HEK293T (cell line): ENCODE measurements at regions not wholly inside any gene's neighbourhood (a gene's known extent, or its start where the extent isn't known, plus 50 kb on each side); places are given as distances from the start of the nearest gene placed in this dataset.

Source experiments
- CTCF ChIA-PET: fragments of 350-600 bp; formaldehyde crosslinking; extraction: SDS; loops from one replicate; lab custom pipeline; 2021; ENCODE audit warnings: antibody characterized with exemption, inconsistent platforms; lab: Yijun Ruan, JAX
- POLR2A ChIA-PET: fragments of 350-600 bp; formaldehyde crosslinking; extraction: SDS; loops from one replicate; lab custom pipeline; 2020; ENCODE audit warnings: antibody characterized with exemption, inconsistent platforms; lab: Yijun Ruan, JAX
- DNase-seq: peaks from one replicate; pipeline ENCODE4 v3.0.0; 2012; ENCODE audit warnings: mixed read lengths; ENCODE audit errors: extremely low spot score
- ARNT ChIP-seq: fragments of 450-650 bp; IDR thresholded peaks from 2 replicates; pipeline ENCODE4 v1.6.1; 2017; ENCODE audit warnings: mild to moderate bottlenecking
- BHLHE40 ChIP-seq: fragments of 450-650 bp; IDR thresholded peaks from 2 replicates; pipeline ENCODE4 v1.6.1; 2016; ENCODE audit warnings: mild to moderate bottlenecking, moderate library complexity, borderline replicate concordance
- CTBP1 ChIP-seq: fragments of 450-650 bp; IDR thresholded peaks from 2 replicates; pipeline ENCODE4 v1.6.1; 2016; ENCODE audit warnings: borderline replicate concordance
- ELF4 ChIP-seq: fragments of 450-650 bp; IDR thresholded peaks from 2 replicates; pipeline ENCODE4 v1.6.1; 2017; ENCODE audit warnings: antibody characterized with exemption
- FOXA1 ChIP-seq: fragments of 450-650 bp; IDR thresholded peaks from 2 replicates; pipeline ENCODE4 v1.6.1; 2016; ENCODE audit warnings: mild to moderate bottlenecking
- FOXK2 ChIP-seq: fragments of 450-650 bp; IDR thresholded peaks from 2 replicates; pipeline ENCODE4 v1.6.1; 2016; ENCODE audit warnings: mild to moderate bottlenecking
- FOXM1 ChIP-seq: fragments of 450-650 bp; IDR thresholded peaks from 2 replicates; pipeline ENCODE4 v1.6.1; 2017; ENCODE audit warnings: mild to moderate bottlenecking, borderline replicate concordance
- HDGF ChIP-seq: fragments of 450-650 bp; IDR thresholded peaks from 2 replicates; pipeline ENCODE4 v1.6.1; 2017; ENCODE audit warnings: antibody characterized with exemption, borderline replicate concordance
- L3MBTL2 ChIP-seq: fragments of 450-650 bp; conservative IDR thresholded peaks from 2 replicates; pipeline ENCODE4 v1.6.1; 2016; ENCODE audit warnings: mild to moderate bottlenecking
- LEF1 ChIP-seq: fragments of 450-650 bp; IDR thresholded peaks from 2 replicates; pipeline ENCODE4 v1.6.1; 2017; ENCODE audit warnings: mild to moderate bottlenecking, borderline replicate concordance
- NFRKB ChIP-seq: fragments of 450-650 bp; IDR thresholded peaks from 2 replicates; pipeline ENCODE4 v1.6.1; 2016; ENCODE audit warnings: mild to moderate bottlenecking, moderate library complexity
- PKNOX1 ChIP-seq: fragments of 450-650 bp; IDR thresholded peaks from 2 replicates; pipeline ENCODE4 v1.6.1; 2016
- SP1 ChIP-seq: fragments of 450-650 bp; IDR thresholded peaks from 2 replicates; pipeline ENCODE4 v1.6.1; 2017
- SUZ12 ChIP-seq: fragments of 450-650 bp; IDR thresholded peaks from 2 replicates; pipeline ENCODE4 v1.6.1; 2016; ENCODE audit warnings: mild to moderate bottlenecking
- TARDBP ChIP-seq: fragments of 450-650 bp; IDR thresholded peaks from 2 replicates; pipeline ENCODE4 v1.6.1; 2016
- ZNF384 ChIP-seq: fragments of 450-650 bp; IDR thresholded peaks from 2 replicates; pipeline ENCODE4 v1.6.1; 2016

DNA sequence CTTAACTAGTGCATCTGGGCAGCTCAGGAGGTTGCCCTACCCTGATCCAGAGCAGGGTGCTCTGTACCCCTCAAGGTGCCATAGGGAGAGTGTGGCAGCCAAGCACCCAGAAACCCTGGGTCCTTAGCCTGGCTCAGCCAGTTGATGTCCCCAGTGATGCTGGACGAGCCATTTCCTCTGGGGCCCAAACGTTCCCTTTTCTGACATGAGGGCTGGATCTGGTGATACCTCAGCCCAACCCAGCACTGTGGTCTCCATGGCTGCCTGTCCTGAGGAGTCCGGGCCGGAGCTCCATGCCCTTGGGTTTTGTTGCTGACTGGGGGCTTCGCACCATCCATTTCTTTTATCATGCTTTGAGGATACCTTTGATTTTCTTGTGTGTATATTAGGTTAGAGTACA is 87.9 kb upstream of the IKZF1 start:
- no peak for TF ChIP-seq SP1
- TF ChIP-seq ELF4: no peak
- no peak for TF ChIP-seq BHLHE40
- TF ChIP-seq NFRKB: no peak
- TF ChIP-seq FOXK2: no peak
- TF ChIP-seq SUZ12: no peak
- no peak for TF ChIP-seq TARDBP
- TF ChIP-seq HDGF: no peak
- ChIA-PET POLR2A (no interaction called here), CTCF (no interaction called here)
- no peak for DNase-seq

GRCh38 chr7:50214771-50215170 is 89.7 kb upstream of the IKZF1 start:
- ChIA-PET CTCF (no interaction called here), POLR2A (no interaction called here)
- no peak for DNase-seq
- no peak for TF ChIP-seq TARDBP
- no peak for TF ChIP-seq SUZ12
- no peak for TF ChIP-seq ZNF384
- no peak for TF ChIP-seq CTBP1
- no peak for TF ChIP-seq FOXK2
- no peak for TF ChIP-seq ARNT
- TF ChIP-seq SP1: no peak
- TF ChIP-seq LEF1: no peak
- no peak for TF ChIP-seq PKNOX1
- TF ChIP-seq BHLHE40: no peak
- TF ChIP-seq FOXA1: no peak
- TF ChIP-seq ELF4: no peak
- no peak for TF ChIP-seq NFRKB
- no peak for TF ChIP-seq HDGF

DNA sequence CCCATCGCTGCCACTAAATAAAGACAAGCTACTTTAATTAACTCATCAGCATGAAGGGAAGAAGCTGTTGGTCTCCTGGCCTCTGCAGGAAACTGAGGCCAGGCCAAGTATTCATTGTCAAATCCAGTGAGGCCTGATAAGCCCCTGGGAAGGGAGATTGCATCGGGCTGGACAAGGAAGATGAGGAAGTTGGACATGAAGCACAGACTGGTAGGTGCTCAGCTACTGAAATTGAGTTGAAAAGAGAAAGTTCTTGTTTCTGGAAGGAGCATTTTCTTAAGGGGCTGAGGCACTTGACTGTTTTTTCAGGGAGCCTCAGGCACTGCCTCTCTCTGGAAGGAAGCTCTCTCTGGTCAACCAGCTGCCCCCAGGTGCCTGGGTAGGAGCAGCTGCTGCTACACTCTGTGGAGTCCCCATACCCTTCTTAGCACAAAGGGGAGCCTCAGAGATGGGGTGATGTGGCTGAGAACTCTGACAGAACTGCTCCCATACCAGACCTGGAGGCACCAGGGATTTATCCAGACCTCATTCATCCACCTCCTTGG is 90.3 kb upstream of the IKZF1 start:
- TF ChIP-seq ARNT (no peak), HDGF (no peak), LEF1 (no peak), NFRKB (no peak), TARDBP (no peak), SUZ12 (no peak), FOXK2 (no peak), CTBP1 (no peak), ELF4 (no peak), SP1 (no peak), FOXM1 (no peak), ZNF384 (no peak), PKNOX1 (no peak)
- DNase-seq: no peak
- CTCF ChIA-PET: interaction anchor here (0.7 kb wide), 1 partner anchor 9 kb away, joined by 3 read pairs; no protein-coding TSS in a partner anchor
- POLR2A ChIA-PET: no interaction called here

DNA sequence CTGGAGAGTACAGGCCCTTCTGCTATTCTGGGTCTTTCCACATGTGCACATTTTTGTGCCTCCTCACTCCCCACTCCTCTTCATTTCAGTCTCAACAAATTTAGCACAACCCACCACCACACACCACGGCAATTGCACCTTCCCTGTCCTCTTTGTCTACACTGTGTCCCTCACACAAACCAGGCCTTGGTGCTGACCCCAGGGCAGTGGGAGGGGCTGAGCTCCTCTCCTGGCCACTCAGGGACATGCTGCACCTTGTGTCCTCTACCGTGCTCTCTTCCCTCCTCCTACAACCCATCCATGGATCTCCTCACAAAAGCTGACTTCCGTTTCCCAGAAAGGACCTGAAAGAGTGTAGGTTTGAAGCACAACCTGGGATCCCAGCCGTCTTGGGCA is 90.9 kb upstream of the IKZF1 start:
- ChIA-PET POLR2A (no interaction called here), CTCF (interaction anchor here (0.7 kb wide), 1 partner anchor 8 kb away, joined by 3 read pairs; no protein-coding TSS in a partner anchor)
- no peak for DNase-seq
- TF ChIP-seq HDGF (no peak), LEF1 (no peak), SUZ12 (no peak), PKNOX1 (no peak), FOXK2 (no peak), BHLHE40 (no peak), ZNF384 (no peak), FOXM1 (no peak), L3MBTL2 (no peak), SP1 (no peak), TARDBP (no peak), ELF4 (no peak), CTBP1 (no peak), ARNT (no peak), NFRKB (no peak), FOXA1 (no peak)

DNA sequence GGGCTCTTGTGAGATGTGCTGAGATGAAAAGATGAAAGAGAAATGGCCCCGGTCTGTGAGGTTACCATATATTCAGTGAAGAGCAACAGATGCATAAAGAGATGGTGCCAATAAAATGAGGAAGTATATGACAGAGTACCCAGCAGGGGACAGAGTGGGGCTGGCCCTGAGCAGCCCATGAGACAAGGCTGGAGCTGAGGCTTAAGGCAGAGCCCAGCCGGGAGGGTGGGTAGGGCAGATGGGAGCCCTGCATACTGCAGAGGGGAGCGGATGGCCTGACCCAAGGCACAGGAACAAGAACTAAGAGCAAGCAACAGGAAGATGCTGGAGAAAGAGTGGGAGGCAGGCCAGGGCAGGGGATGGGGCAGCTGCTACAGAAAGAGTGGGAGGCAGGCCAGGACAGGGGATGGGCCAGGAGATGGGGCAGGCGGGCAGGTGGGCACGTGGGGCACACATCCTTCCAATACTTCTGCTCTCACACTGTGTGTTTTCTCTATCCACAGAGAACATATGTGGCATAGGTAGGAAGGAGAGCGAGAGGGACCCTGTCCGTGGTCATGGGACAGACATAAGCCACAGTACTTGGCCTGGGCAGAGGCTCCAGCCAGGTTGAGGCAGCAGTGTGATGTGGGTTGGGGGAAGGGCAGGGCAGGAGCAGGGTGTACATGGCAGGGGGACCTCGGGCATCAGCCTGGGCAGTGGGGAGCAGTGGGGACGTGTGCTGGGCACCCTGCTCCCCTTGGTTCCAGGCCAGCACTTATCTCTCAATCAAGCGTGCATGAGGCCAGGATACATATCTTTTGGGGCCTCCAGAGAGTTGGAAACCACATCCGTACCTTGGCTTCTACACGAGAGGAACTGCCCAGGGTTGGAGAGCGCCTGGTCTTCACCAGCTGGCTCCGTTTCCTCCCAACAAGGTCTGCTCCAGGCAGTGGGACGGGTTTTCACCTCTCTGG is 91.6 kb upstream of the IKZF1 start:
- no peak for DNase-seq
- CTCF ChIA-PET: no interaction called here
- TF ChIP-seq L3MBTL2: no peak
- no peak for TF ChIP-seq TARDBP
- no peak for TF ChIP-seq PKNOX1
- no peak for TF ChIP-seq LEF1
- TF ChIP-seq ZNF384: no peak
- no peak for TF ChIP-seq FOXM1
- POLR2A ChIA-PET: no interaction called here
